ENCODE measurements at regions not wholly inside any gene's neighbourhood (a gene's known extent, or its start where the extent isn't known, plus 50 kb on each side); places are given as distances from the start of the nearest gene placed in this dataset.

DNA sequence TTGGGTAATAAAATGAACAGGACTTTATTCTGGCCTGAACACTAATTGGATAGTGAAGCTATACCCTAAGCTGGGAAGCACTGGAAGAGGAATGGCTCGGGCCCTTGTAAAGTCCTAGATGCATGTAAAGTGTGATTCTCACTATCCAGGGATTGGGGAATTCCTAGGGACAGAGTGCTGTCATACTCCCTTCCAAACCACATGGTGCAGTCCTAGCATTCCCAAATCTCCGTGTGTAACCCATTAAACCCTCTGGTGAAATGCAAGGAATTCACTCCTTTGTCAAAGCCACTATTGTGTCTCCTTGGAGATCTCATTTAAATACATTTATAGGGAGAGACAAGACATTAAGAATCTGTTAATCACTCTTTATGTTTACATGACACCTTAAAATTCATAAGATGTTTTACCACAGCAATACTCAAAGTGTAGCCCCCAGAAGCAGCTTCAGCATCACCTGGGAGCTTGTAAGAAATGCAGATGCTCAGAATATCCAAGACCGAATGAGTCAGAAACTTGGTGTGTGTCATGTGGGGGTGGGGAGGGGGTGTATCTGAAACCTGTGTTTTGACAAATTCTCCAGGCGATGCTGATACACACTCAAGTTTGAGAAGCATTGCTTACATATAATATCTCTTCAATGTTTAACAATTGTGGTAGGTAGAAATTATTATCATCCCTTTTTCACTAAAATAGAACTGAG is 121.8 kb upstream of the NPHP3 start:
- no peaks in the 10 kb centered on the region for H3K9me1 ChIP-seq (ENCODE audit: control insufficient read depth, insufficient read depth, low read length)
- H3K27ac ChIP-seq (ENCODE audit: extremely low read depth, low read depth, low read length), result no peak overlapping the region
- no peaks in the 10 kb centered on the region for H3K4me1 ChIP-seq (replicated peaks in 1 of 2; ENCODE audit: control insufficient read depth in 2 of 2, insufficient read depth in 2 of 2, low read length in 2 of 2)
- intact Hi-C loops (cut with micrococcal nuclease), result no loop called here
- CTCF ChIA-PET (ENCODE audit: low intra/inter-chr PET ratio), result no interaction called here
- in situ Hi-C loops (cut with MboI), result no loop called here
- H3K4me3 ChIP-seq, result no peak overlapping the region
- no peaks in the 10 kb centered on the region for H3K27me3 ChIP-seq (ENCODE audit: control insufficient read depth in 2 of 2, insufficient read depth in 2 of 2, low read length in 2 of 2)
- ATAC-seq (no peak), FAIRE-seq (no peak), DNase-seq (ENCODE audit: extremely low read depth in 1 of 4, low spot score in 3 of 4) (no peak)
- H2AFZ ChIP-seq (ENCODE audit: low read depth, low read length), result no peak overlapping the region
- POLR2A ChIA-PET, result interaction anchor here (0.6 kb wide), 1 partner anchor 25 kb away, joined by 3 read pairs; no protein-coding TSS in a partner anchor
- H3K79me2 ChIP-seq (ENCODE audit: control insufficient read depth, insufficient read depth, low read length), result no peaks in the 10 kb centered on the region
- H3K9me3 ChIP-seq (replicated peaks; ENCODE audit: control insufficient read depth, insufficient read depth, low read depth, low read length), result no peaks in the 10 kb centered on the region
- no peak overlapping the region for H3K4me2 ChIP-seq (ENCODE audit: insufficient read depth, low read length)
- no peaks in the 10 kb centered on the region for H4K20me1 ChIP-seq (replicated peaks; ENCODE audit: control insufficient read depth, insufficient read depth, low read length)
- TF ChIP-seq GTF2E2 (tag; IDR thresholded peaks at IDR 0.05) (no peak), EGR1 (conservative IDR thresholded peaks at IDR 0.05) (0 out of 2 replicates have a peak, but pooled peaks have one; percentile 27), HDAC3 (IDR thresholded peaks at IDR 0.05; ENCODE audit: borderline replicate concordance, partially characterized antibody) (no peak)
- TF ChIP-seq, protein P1, sequence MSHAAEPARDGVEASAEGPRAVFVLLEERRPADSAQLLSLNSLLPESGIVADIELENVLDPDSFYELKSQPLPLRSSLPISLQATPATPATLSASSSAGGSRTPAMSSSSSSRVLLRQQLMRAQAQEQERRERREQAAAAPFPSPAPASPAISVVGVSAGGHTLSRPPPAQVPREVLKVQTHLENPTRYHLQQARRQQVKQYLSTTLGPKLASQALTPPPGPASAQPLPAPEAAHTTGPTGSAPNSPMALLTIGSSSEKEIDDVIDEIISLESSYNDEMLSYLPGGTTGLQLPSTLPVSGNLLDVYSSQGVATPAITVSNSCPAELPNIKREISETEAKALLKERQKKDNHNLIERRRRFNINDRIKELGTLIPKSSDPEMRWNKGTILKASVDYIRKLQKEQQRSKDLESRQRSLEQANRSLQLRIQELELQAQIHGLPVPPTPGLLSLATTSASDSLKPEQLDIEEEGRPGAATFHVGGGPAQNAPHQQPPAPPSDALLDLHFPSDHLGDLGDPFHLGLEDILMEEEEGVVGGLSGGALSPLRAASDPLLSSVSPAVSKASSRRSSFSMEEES (CRISPR knock-in tag; IDR thresholded peaks at IDR 0.05), result no peak
- no peaks in the 10 kb centered on the region for H3K36me3 ChIP-seq (ENCODE audit: control insufficient read depth, insufficient read depth, low read length)
- no peak overlapping the region for H3K9ac ChIP-seq (ENCODE audit: insufficient read depth in 1 of 2, low read depth in 2 of 2, low read length in 2 of 2)
- no TSS peak for BruUV-seq (replicated peaks)
- WGBS (ENCODE audit: insufficient coverage, low coverage, missing lambda C conversion rate), result 17% methylated on average over 4 of the region's 4 CpGs
